CD8-positive, alpha-beta memory T cell (primary cell): ENCODE measurements at regions not wholly inside any gene's neighbourhood (a gene's known extent, or its start where the extent isn't known, plus 50 kb on each side); places are given as distances from the start of the nearest gene placed in this dataset.

Experiments
- CTCF ChIA-PET: fragments of 350-600 bp; sonication (Branson Sonifier 250); formaldehyde crosslinking; loops from one replicate; lab custom pipeline; 2021; ENCODE audit warnings: antibody characterized with exemption; lab: Charles Lee
- POLR2A ChIA-PET: fragments of 350-600 bp; sonication (Branson Sonifier 250); formaldehyde crosslinking; loops from one replicate; lab custom pipeline; 2021; ENCODE audit warnings: antibody characterized with exemption; lab: Charles Lee
- DNase-seq, 5 donors: peaks; one replicate each; pipeline versions ENCODE4 v3.0.0 to v3.0.0-alpha.2; 2020 to 2022; ENCODE audit warnings: mixed read lengths in 1 of 5
- H3K27ac ChIP-seq: one replicate; pipeline ENCODE4 v1.7.0; 2013; ENCODE audit warnings: low read depth, mild to moderate bottlenecking, low read length, moderate library complexity
- H3K27me3 ChIP-seq: 2 replicates; pipeline ENCODE4 v1.7.0; 2013; ENCODE audit warnings: low read length, mild to moderate bottlenecking; ENCODE audit not compliant: insufficient read depth, poor library complexity, severe bottlenecking
- H3K36me3 ChIP-seq: 2 replicates; pipeline ENCODE4 v1.7.0; 2013; ENCODE audit warnings: mild to moderate bottlenecking, low read length, moderate library complexity; ENCODE audit not compliant: insufficient read depth
- H3K4me1 ChIP-seq: 2 replicates; pipeline ENCODE4 v1.7.0; 2013; ENCODE audit warnings: mild to moderate bottlenecking, low read length, moderate library complexity; ENCODE audit not compliant: insufficient read depth
- H3K4me3 ChIP-seq: 2 replicates; pipeline ENCODE4 v1.7.0; 2013; ENCODE audit warnings: mild to moderate bottlenecking, low read length
- H3K9me3 ChIP-seq: 2 replicates; pipeline ENCODE4 v1.7.0; 2013; ENCODE audit warnings: mild to moderate bottlenecking, low read length
- H3K27ac Mint-ChIP-seq, 8 donors: one replicate each; pipeline ENCODE4 v1.8.0; 2020 to 2021; ENCODE audit warnings: mixed read lengths in 8 of 8, mild to moderate bottlenecking in 6 of 8, inconsistent platforms in 3 of 8, moderate library complexity in 3 of 8
- H3K27me3 Mint-ChIP-seq, 2 donors: one replicate each; pipeline ENCODE4 v1.8.0; 2020 to 2021; ENCODE audit warnings: mixed read lengths in 2 of 2, mild to moderate bottlenecking in 1 of 2, moderate library complexity in 1 of 2
- H3K36me3 Mint-ChIP-seq, 3 donors: one replicate each; pipeline ENCODE4 v1.8.0; 2020 to 2021; ENCODE audit warnings: mixed read lengths in 3 of 3, inconsistent platforms in 1 of 3, mild to moderate bottlenecking in 1 of 3
- H3K4me1 Mint-ChIP-seq, 3 donors: one replicate each; pipeline ENCODE4 v1.8.0; 2020 to 2021; ENCODE audit warnings: mixed read lengths in 3 of 3, inconsistent platforms in 1 of 3, mild to moderate bottlenecking in 1 of 3
- H3K4me3 Mint-ChIP-seq, 7 donors: one replicate each; pipeline ENCODE4 v1.8.0; 2020 to 2021; ENCODE audit warnings: mixed read lengths in 7 of 7, mild to moderate bottlenecking in 6 of 7, moderate library complexity in 4 of 7, inconsistent platforms in 2 of 7
- H3K9me3 Mint-ChIP-seq, 5 donors: one replicate each; pipeline ENCODE4 v1.8.0; 2020 to 2022; ENCODE audit warnings: mixed read lengths in 5 of 5, mild to moderate bottlenecking in 3 of 5, moderate library complexity in 2 of 5, inconsistent platforms in 1 of 5

DNA sequence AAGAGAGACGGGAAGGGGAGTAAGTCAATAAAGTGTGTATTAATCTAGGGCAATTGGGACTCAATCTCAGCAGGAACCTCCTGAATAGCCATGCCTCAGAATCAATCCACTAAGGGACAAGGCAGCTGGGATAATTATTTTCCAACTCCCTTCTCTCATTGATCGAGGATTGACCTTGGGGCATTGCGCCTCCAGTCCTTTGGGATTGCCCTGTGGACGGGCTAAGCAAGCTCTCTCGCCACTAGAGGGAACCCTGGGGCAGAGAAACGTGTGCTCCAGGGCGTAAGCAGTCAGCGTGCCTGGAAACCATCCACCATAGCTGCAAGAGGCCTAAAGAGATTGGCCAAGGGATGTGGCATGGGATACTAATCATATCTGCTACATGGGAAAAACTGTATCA, 53.9 kb upstream of the ERCC4 start:
- no peaks in the 10 kb centered on the region for H3K36me3 Mint-ChIP-seq
- Histone ChIP-seq H3K36me3 (no peaks in the 10 kb centered on the region), H3K9me3 (no peaks in the 10 kb centered on the region), H3K4me1 (no peaks in the 10 kb centered on the region), H3K27ac (no peak overlapping the region), H3K4me3 (no peak overlapping the region), H3K27me3 (peaks cover 4% of the 10 kb centered on the region)
- DNase-seq, result peak in 3 of 5 donors; percentile 0 to 48 (median 1)
- H3K27ac Mint-ChIP-seq, result no peak overlapping the region
- no peak overlapping the region for H3K4me3 Mint-ChIP-seq
- ChIA-PET CTCF (interaction anchor here (1.1 kb wide), 1 partner anchor 36 kb away, joined by 4 read pairs; no protein-coding TSS in a partner anchor), POLR2A (no interaction called here)
- H3K27me3 Mint-ChIP-seq, result peaks cover 1 to 28% of the 10 kb centered on the region in 2 donors
- peaks cover 0 to 2% (median 0%) of the 10 kb centered on the region in 3 donors for H3K4me1 Mint-ChIP-seq
- H3K9me3 Mint-ChIP-seq, result peaks cover 0 to 4% (median 3%) of the 10 kb centered on the region in 5 donors
